Astrocyte of the hippocampus (primary cell): ENCODE measurements at regions not wholly inside any gene's neighbourhood (a gene's known extent, or its start where the extent isn't known, plus 50 kb on each side); places are given as distances from the start of the nearest gene placed in this dataset.

Experiments
- DNase-seq: peaks from one replicate; pipeline ENCODE4 v3.0.0; 2011; ENCODE audit warnings: low read depth, low spot score

DNA sequence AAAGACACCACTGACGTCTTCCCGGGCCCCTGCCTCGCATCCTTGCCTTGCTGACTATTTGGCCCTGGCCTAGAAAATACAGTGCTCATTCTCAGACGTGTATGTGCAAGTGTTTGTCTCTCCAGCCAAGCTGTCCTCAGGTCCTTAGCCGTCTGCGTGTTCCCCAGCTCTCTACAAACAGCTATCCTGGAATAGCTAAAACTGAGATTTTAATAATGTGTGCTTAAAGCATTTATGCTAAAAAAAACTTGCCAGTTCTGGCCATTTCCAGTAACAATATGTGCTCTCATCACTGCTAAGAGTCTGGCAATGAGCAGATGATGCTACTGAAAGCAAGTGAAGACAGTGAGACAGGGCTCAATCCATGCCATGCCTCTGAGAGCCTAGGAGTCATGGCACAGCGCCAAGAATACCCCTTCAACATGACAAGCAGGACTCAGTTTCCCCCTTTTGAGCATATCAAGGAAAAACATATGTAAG is 55.7 kb downstream of the IRF2BP2 start:
- DNase-seq = peak; percentile 31

DNA sequence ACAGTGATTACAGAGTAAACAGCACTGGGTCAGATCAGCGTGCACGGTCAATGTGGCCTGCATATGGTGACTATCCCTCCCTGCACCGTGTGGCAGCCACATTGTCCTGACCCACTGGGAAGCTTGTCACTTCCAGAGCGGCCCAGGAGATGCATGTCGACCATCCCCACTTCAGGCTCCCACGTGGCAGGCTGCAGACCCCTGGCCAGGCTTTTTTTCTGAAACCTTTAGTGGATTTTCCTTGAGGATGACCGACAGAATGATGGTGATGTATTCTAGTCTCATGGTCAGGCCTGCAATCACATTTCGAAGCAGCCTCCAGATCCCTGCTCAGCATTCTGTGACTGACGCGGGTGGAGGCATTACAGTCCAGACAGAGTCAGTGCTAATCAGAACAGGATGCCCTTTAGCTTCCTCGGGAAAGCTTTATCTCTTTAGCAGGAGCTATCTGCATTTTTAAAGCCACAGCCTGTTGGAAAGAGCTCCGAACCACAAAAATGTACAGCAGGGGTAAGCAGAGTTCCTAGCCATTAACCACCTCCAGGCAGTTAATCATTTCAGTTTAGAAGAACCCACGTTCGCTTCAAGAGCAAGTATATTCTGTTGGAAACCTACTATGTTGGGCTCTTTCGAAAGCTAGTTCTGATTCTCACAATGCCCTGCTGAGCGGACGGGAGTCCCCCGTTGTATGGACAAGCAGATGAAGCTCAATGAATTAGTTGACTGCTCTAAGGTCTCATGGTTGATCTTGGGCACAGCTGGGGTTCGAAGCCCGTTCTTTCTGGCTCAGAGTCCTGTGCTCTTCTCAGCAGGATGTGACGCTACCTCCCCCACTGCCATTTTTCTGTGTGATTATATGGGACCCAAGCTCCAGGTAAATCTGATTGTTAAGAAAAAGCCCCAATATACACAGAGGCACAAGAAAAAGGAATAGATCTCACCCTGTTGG is 56.5 kb downstream of the IRF2BP2 start:
- DNase-seq = peak; percentile 90

DNA sequence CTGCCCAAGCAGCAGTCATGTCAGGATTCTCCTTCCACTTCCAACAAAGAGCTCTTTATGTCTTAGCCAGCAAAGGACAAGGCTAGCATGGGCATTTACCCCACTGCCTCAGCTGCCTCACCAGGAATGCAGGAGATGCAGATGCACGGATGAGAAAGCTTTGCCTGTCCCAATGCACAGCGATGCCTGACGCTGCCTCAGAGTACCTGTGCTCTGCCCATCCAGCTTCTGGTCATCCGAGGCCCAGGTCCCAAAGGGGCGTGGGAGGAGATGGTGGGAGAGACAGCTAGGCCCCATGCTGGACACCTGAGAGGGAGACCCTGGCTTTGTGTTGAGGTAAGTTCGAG is 59.0 kb downstream of the IRF2BP2 start:
- DNase-seq = no peak

DNA sequence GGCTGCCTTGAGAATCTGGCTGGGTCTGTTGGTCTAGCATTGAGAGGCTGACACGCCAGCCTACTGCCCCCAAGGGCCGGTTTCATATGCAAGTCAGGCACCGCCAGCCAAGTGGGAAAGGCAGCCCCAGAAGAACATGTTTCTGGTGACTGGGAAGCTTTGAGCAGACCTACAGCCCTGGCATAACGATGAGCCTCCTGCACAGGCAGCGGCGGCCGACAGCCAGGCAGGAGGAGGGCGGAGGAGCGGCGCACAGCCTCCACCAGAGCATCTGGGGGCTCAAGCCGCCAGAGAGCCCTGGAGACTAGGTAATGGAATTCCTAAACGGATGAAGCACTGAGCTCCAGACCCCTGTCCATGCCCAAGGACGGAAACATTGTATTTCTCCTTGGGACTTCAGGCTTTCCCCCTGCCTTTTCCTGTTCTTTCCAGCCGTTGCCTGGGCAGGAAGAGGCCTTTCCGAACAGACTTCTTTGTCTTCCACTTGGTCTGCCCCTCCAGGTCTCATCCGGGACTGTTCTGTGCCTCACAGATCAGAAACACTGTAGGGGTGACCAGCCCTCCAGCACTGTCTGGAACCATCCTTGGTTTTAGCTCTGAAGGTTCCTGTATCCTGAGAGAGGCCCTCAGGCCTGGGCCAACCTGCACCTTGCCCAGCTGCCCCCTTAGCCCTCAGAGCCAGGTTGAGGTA is 59.5 kb downstream of the IRF2BP2 start:
- peak; percentile 28 for DNase-seq

DNA sequence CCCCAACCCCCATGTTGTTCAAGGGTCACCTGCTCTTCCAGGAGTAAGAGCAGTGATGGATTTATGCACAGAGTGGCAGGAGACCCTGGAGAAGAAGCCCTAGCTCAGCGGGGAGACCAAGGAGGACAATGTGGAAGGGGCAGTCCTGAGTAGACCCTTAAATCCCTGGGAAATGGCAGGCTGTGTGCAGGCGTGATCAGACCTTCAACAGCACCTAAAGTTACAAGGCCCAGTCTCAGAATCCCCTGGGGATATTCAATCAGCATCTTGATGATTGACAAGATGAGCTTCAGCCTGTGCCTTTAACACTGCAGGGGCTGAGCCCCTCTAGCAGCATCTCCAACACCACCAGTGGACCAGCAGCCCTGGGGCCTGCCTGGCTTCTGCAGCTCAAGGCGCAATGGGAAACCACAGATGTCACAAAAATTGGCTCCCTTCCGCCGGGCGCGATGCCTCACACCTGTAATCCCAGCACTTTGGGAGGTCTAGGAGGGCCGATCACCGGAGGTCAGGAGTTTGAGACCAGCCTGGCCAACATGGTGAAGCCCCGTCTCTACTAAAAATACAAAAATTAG is 60.4 kb downstream of the IRF2BP2 start:
- DNase-seq = no peak

DNA sequence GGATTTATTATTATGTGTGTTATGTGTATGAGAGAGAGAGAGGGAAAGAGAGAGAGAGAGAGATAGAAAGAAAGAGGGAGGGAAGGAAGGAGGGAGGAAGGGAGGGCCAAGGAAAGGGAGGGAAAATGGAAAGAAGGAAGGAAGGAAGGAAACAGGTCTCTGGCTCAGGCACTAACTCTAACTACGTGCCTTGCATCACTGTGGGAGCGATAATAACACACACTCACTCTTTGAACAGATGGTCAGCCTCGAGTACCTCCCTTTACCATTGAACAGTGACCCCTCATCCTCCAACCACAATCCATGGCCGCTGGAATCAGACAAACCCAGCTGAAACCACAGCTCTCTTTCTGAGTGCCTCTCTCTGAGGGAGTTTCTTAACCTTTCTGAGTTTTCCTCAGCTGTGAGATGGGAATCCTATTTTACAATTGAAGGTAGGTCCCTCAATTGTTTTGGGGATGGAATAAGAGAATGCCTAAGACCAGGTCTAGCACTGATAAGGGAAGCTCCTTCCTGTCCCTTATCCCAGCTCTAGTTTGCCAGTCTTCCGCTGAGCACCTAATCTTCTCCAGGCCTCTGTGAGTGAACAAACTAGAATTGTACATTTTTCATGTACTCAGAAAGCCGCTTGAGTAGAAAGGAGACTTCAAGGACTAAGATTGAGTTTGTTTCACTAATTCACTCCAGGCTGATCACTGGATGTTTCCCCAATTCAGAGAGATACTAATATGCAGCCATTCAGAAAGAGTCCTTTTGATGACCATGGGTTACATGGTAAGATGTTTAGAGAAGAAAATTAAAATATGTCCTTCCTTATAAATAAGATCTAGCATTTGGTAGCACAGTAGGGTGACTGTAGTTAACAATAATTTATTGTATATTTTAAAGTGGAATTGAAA is 62.8 kb downstream of the IRF2BP2 start:
- no peak for DNase-seq

DNA sequence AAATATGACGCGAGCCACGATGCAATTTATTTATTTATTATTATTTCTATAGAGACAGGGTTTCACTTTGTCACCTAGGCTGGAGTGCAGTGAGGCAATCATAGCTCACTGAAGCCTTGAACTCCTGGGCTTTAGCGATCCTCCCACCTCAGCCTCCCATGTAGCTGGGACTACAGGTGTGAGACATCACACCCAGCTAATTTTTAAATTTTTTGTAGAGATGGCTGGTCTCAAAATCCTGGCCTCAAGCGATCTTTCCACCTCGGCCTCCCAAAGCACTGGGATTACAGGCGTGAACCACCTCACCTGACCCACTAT is 63.6 kb downstream of the IRF2BP2 start:
- no peak for DNase-seq

DNA sequence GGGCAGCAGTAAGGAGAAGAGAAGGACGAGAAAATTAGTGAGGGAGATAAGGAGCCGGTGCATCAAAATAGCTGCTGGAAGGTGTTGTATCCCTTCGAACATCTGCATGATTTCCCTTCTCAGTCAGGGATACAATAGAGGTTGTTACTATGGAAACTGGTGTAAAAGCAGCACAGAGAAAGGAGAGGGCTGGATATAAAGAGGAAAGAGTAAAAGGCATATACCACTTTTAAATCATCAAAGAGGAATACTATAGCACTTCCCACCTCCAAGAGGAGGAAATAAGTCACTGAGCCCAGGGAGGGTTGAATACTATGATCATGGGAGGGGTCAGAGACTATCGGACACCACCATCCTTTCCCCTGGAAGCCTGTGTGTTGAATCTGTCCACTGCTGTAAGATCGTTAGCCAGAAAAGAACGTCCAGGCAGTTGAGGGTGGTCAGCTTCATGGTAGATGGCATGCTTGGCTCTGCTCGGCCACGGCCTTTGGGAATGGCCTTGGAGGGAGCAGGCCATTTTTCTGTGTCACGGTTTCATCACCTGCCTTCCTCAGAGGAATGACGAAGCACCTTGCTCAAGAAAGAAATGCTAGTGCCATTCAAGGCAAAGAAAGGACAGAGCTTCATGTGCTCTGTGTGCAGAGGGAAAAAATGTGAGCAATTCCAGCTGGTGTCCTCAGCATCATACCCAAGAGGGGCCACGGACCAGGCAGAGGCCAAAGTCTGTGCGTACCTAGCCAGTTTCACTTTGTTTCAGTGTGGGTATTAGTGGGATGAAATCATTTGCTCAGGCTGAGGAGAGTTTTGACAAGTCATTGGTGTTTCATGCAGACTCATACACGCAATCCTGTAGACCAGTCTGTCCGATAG is 64.2 kb downstream of the IRF2BP2 start:
- DNase-seq = no peak

DNA sequence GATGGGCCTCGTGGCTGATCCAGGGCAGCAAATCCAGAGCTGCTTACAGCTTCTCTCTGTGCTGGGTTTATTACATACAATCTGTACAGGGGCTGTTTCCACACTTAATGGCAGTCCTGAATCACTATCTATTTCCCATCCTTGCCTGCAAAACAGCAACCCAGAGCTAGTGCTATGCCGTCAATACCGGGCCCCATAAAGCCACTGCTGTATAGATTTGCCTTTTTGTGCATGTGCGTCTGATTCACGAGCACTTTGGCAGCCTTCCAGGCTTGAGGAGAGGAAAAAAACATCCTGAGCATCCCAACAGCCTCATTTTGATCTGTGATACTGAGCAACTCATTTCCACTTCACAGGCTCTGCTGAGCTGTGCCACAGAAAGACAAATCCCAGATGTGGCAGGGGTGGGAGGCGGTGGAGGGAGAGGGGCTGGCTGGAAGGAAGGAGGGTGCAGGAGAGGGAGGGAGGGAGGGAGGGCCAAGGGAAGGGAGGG is 65.2 kb upstream of the TARBP1 start:
- peak; percentile 88 for DNase-seq

DNA sequence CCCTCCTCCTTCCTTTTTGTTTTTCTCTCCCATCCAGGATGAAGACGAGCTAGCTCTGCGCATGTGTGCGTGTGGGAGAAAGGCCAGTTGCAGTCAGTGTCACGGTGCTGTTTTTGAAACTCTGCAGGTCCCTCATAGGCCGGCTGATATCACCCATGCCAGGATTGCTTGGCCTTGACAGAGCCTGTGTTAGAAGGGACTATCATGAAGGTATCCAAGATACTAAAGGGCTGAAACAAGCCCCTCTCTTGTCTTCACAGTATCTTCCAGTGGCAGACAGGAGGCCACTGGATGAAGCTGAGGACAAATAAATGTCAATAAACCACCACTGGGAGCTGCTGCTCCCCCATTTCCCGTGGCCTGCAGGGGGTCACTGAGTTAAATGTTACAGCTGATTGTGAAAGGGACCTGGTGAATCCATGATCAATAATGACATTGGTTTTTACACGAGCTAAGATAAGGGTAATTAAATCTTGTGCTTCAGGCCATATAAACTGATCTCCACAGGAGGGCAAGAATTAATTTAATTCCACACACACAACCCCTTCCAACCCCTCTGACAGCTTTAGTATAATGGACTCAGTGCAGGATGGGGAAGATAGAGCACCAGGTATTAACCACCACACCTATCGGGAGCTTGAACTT is 64.6 kb upstream of the TARBP1 start:
- no peak for DNase-seq

DNA sequence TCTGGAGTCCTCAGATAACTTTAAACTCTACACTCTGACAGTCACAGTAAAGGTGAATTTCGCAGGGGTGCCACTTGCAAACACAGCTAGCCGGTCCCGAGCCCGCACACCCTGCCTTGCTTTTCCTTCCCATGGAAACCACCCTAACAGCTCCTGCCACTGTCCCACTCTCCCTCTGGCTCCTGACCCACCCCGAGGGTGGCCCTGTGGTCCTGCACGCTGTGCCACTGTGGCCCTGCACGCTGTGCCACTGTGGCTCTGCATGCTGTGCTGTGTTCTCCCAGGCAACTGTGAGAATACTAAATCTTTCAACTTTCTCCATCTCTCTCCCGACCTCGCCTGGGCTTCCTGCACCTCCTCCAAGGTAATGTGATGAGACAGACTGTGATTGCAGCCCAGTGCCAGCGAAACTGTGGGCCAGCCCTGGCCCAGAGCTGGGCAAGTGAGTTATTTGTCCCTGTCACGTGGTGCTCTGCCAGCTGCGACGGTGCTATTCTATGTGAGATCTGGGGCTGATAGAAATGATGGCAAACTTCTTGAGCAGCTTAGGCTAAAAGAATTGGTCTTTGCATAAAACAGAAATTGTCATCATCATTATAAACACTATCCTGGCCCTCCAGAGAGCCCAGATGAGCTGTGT is 63.4 kb upstream of the TARBP1 start:
- no peak for DNase-seq

DNA sequence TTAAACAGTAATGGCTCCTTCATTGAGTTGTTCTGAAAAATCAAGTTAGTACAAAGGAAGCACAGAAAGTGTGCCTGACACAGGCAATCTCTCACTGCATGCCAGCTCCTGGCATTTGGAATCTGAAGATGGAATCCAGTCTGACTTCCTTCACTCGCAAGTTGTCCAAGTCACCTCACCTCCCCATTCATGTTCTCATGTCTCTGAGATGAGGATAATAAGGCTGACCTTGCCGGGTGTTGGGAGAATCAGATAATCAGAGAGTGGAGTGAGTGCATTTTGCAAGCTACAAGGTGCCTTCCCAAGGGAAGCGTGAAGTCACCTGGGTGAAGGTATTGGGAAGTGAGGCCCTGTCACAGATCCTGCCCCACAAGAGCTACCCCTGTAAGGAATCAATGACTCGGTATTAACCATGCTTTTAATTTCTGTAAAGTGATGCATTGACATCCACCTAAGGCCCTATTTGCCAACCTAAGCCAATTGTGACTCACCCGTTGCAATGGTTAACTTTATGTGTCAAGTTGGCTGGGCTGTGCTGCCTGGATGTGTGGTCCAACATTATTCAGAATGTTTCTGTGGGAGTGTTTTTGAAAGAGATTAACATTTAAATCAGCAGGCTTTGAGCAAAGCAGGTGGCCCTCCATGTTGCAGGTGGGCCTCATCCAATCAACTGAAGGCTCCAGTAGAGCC is 62.5 kb upstream of the TARBP1 start:
- peak; percentile 73 for DNase-seq

DNA sequence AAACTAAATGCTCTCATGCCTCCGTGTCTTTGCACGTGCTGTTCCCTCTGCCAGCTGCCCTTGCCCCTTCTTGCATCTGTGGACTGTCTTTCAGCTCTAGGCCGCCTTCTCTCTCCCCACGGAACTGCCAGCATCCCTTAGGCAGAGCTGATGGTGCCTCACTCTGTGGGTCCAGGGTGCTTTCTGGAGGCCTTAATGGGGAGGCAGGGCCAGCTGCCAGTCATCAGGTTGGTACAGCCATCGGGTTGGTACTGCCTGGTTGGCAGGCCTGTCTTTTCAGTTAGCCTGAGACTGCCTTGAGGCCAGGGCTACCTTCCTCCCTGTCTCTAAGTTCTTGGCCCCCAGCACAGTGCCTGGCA is 61.4 kb upstream of the TARBP1 start:
- no peak for DNase-seq

DNA sequence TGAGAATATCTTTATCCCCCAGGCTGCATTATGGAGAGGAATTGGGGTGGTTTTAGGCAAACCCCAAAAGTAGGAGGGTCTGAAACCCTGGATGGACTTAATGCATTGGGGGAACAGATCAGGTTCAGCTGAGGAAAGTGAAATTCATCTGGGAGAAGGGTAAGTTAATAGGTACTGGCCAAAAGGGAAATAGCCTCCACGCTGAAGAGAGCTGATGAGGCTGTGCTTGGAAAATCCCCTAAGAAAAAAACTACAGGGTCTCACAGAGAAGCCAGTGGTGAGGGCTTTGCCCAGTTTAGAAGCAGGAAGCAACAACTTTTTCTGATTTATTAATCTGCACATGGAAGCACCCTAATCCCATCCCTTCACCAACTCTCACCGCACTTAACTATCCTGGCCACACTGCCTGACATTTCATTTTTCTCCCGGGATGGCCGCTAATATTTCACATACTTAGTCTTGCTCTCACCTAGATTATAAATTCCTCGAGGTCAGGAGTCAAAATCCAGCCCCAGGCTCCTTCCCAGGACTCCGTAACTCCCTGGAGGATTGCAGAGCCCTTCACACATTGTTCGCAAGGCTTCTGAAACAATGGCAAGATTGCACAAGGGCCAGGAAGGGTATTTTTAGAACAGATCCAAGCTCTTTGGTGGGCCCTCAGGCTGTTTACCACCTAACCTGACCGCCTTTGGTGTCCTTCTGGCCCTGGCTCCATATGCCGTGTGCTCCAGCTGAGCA is 60.9 kb upstream of the TARBP1 start:
- DNase-seq = no peak

DNA sequence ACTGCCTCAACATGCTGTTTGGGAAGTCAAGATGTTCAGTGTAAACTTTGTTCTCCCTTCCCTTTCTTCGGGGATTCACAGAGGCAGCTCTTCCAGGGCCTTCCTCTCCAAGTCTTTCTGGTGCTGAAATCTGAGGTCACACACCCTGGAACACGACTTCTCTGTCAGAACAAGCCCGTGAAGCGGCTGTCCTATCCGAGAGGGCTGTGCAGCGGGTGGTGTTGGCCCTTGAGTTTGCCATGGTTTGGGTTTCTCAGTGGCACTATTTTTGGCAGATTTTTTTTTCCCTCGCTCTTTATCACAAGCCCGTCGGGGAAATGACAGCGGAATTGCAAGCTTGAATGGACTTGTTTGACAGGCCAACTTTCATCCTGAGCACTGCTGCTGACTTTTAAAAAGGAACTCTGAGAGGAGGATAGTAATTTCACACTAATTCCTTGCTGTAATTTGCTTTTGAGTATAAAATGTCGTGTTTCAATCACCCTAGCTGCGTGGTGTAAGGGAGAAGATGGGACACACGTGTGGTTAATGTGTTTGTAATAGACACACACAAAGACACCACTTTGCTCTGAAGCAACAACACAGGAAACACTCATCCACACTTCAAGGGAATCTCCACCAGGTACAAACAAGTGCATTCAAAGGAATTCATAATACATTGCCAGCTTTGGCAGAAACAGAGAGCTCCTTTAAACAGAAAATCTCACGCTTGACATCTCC is 60.1 kb upstream of the TARBP1 start:
- DNase-seq = peak; percentile 36

DNA sequence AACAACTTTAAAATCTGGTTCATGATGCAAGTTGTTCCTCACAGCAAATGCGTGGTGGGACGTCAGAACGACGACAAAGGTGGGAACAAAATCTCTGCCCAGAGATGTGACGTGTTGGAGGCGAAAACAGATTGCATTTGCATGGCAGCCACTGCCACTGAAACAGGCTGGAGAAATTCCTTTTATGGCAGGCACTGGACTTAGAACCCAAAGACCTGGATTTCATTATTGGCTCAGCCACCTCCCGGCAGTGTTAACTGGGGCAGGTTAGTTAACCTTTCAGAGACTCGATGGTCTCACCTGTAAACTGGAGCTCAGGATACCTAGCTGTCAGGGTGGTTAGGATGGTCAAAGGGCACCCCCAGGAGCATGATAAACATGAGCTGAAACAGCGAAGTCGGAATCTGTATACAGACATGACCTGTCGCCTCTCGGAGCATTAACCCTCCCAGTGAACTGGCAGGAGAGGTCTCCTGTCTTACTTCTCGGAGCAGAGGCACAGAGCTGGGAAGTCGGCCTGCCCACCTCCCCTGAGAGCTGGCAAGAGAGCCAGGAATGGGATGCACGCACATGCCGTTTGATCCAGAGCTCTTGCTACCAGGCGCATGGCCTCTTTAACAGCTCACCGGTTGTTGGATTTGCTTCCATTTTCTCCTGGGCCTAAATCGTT is 59.2 kb upstream of the TARBP1 start:
- DNase-seq = no peak

DNA sequence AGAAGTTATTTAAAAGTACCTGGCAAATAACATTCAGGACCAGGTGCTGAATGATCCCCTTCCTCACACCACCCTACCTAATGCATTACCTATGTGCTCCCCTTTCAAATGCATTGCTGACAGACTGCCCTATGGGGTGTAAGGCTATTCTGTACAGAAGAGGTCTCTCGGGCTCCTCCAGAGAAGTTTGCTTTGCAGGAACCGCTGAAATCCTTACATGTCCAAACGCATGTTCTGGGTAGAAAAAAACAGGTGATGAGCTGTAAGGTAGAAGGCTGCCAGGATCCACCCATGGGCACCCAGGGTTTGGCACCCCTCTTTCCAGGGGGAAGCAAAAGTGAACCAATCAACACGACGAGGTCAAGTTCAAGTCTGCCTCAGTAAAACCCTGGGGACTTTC is 58.3 kb upstream of the TARBP1 start:
- no peak for DNase-seq
